ENCODE measurements at regions not wholly inside any gene's neighbourhood (a gene's known extent, or its start where the extent isn't known, plus 50 kb on each side); places are given as distances from the start of the nearest gene placed in this dataset.

- TF ChIP-seq CTCF (IDR thresholded peaks at IDR 0.05 in 4 of 5, conservative IDR thresholded peaks at IDR 0.05 in 1 of 5) (no peak), POLR2A (IDR thresholded peaks at IDR 0.05) (no peak)
- Histone ChIP-seq H3K27me3 (no peaks in the 10 kb centered on the region), H3K4me1 (no peaks in the 10 kb centered on the region), H3K27ac (no peak overlapping the region), H3K9me3 (no peaks in the 10 kb centered on the region), H3K4me3 (no peak overlapping the region), H3K36me3 (no peaks in the 10 kb centered on the region)
- no peak for DNase-seq
- ATAC-seq = no peak
- intact Hi-C loops (cut with DNase I; ENCODE audit: low total_unique reads) (no loop called here), in situ Hi-C loops (cut with MboI; ENCODE audit: low sequenced_read_pairs in 4 of 4) (no loop called here)
Measured at GRCh38 chr4:128510850-128511249, 223.2 kb upstream of the PGRMC2 start.

- no peak for TF ChIP-seq CTCF (IDR thresholded peaks at IDR 0.05 in 4 of 5, conservative IDR thresholded peaks at IDR 0.05 in 1 of 5)
- no peak for TF ChIP-seq POLR2A (IDR thresholded peaks at IDR 0.05)
- in situ Hi-C loops (cut with MboI; ENCODE audit: low sequenced_read_pairs in 4 of 4) = no loop called here
- no peak for DNase-seq
- Histone ChIP-seq H3K27ac (no peak overlapping the region), H3K4me3 (no peak overlapping the region), H3K36me3 (no peaks in the 10 kb centered on the region), H3K4me1 (no peaks in the 10 kb centered on the region), H3K27me3 (no peaks in the 10 kb centered on the region), H3K9me3 (no peaks in the 10 kb centered on the region)
- no peak for ATAC-seq
- intact Hi-C loops (cut with DNase I; ENCODE audit: low total_unique reads) = no loop called here
Measured at GRCh38 chr4:128502818-128503527, 215.4 kb upstream of the PGRMC2 start.

GRCh38 chr4:128501239-128501638 is 213.6 kb upstream of the PGRMC2 start:
- Histone ChIP-seq H3K27me3 (no peaks in the 10 kb centered on the region), H3K36me3 (no peaks in the 10 kb centered on the region), H3K4me3 (no peak overlapping the region), H3K4me1 (no peaks in the 10 kb centered on the region), H3K27ac (no peak overlapping the region), H3K9me3 (no peaks in the 10 kb centered on the region)
- no peak for TF ChIP-seq POLR2A (IDR thresholded peaks at IDR 0.05)
- TF ChIP-seq CTCF (IDR thresholded peaks at IDR 0.05 in 4 of 5, conservative IDR thresholded peaks at IDR 0.05 in 1 of 5) = no peak
- in situ Hi-C loops (cut with MboI; ENCODE audit: low sequenced_read_pairs in 4 of 4) (no loop called here), intact Hi-C loops (cut with DNase I; ENCODE audit: low total_unique reads) (no loop called here)
- ATAC-seq (no peak), DNase-seq (no peak)

GRCh38 chr4:128488055-128488705 is 200.6 kb upstream of the PGRMC2 start:
- Histone ChIP-seq H3K27me3 (no peaks in the 10 kb centered on the region), H3K9me3 (no peaks in the 10 kb centered on the region), H3K36me3 (no peaks in the 10 kb centered on the region), H3K4me1 (no peaks in the 10 kb centered on the region), H3K4me3 (no peak overlapping the region), H3K27ac (no peak overlapping the region)
- no peak for TF ChIP-seq POLR2A (IDR thresholded peaks at IDR 0.05)
- no peak for TF ChIP-seq CTCF (IDR thresholded peaks at IDR 0.05 in 4 of 5, conservative IDR thresholded peaks at IDR 0.05 in 1 of 5)
- no peak for DNase-seq
- intact Hi-C loops (cut with DNase I; ENCODE audit: low total_unique reads) = no loop called here
- ATAC-seq = no peak
- in situ Hi-C loops (cut with MboI; ENCODE audit: low sequenced_read_pairs in 4 of 4) = no loop called here

Data from gastrocnemius medialis (tissue), 4 donors.